HCT116 (cell line): ENCODE measurements at regions not wholly inside any gene's neighbourhood (a gene's known extent, or its start where the extent isn't known, plus 50 kb on each side); places are given as distances from the start of the nearest gene placed in this dataset.

Source experiments
- ATAC-seq: fragments of 200-7000 bp; cut with Tn5 transposase; 2 replicates; pipeline ENCODE4 v1.9.1; 2020; ENCODE audit warnings: mild to moderate bottlenecking, moderate library complexity
- BruUV-seq: library from RNA; stranded (reverse); fragments of 400-500 nt; replicated peaks from 2 replicates; lab custom pipeline; 2021; lab: Mats Ljungman, UMichigan
- CTCF ChIA-PET: fragments of 300-600 bp; sonication (Branson Sonifier 250); formaldehyde crosslinking; loops from one replicate; lab custom pipeline; 2021; ENCODE audit warnings: antibody characterized with exemption; lab: Charles Lee
- POLR2A ChIA-PET: fragments of 300-600, 350-600 bp; sonication (Branson Sonifier 250); formaldehyde crosslinking; loops from one replicate; lab custom pipeline; 2021; ENCODE audit warnings: antibody characterized with exemption; lab: Charles Lee
- RAD21 ChIA-PET, 2 experiments: fragments of 300-600 bp; sonication (Branson Sonifier 250); formaldehyde crosslinking; loops; one replicate each; lab custom pipeline; 2023; ENCODE audit warnings: low total read pairs in 2 of 2; ENCODE audit not compliant: uncharacterized antibody in 2 of 2, unreplicated experiment in 2 of 2, low non-redundant PET in 1 of 2; lab: Charles Lee
- DNase-seq: peaks from one replicate; pipeline ENCODE4 v3.0.0-alpha.2; 2010; ENCODE audit warnings: low read depth, low spot score
- H2AFZ ChIP-seq: fragments of 200-600 bp; shearing (Covaris generic), sonication (generic); 2 replicates; pipeline ENCODE4 v1.6.1; 2017; ENCODE audit warnings: low read depth, mixed run types, mixed read lengths, antibody characterized with exemption, low read length; ENCODE audit not compliant: poor library complexity, severe bottlenecking
- H3K27ac ChIP-seq: 2 replicates; pipeline ENCODE4 v1.5.1; 2012; ENCODE audit warnings: low read depth, low read length
- H3K27me3 ChIP-seq: fragments of 200-600 bp; sonication (generic); 2 replicates; pipeline ENCODE4 v1.6.1; 2016; ENCODE audit warnings: mixed run types, low read length, mixed read lengths; ENCODE audit not compliant: insufficient read depth
- H3K36me3 ChIP-seq, 2 experiments: fragments of 200-500 bp in 1 of 2; fragments of 200-600 bp in 1 of 2; sonication (Bioruptor generic) in 1 of 2; sonication (generic) in 1 of 2; 2 replicates each; pipeline versions ENCODE4 v1.5.1 to v1.6.1; 2014 to 2016; ENCODE audit warnings: low read length in 2 of 2, inconsistent platforms in 1 of 2, mixed read lengths in 1 of 2, mixed run types in 1 of 2; ENCODE audit not compliant: insufficient read depth in 2 of 2, control insufficient read depth in 1 of 2
- H3K4me1 ChIP-seq, 2 experiments: fragments of 200-600 bp in 1 of 2; sonication (generic) in 1 of 2; 2 replicates each; pipeline versions ENCODE4 v1.5.1 to v1.6.1; 2012 to 2017; ENCODE audit warnings: low read length in 2 of 2, inconsistent platforms in 1 of 2, mild to moderate bottlenecking in 1 of 2, mixed read lengths in 1 of 2, mixed run types in 1 of 2, moderate library complexity in 1 of 2; ENCODE audit not compliant: insufficient read depth in 2 of 2, control insufficient read depth in 1 of 2
- H3K4me2 ChIP-seq: fragments of 200-600 bp; sonication (generic); 2 replicates; pipeline ENCODE4 v1.6.1; 2017; ENCODE audit warnings: mixed run types, low read length, mixed read lengths
- H3K4me3 ChIP-seq, 2 experiments: fragments of 200-600 bp in 1 of 2; sonication (generic) in 1 of 2; replicated peaks in 1 of 2; 2 replicates each; pipeline ENCODE4 v1.5.1; 2011 to 2016; ENCODE audit warnings: low read length in 2 of 2, control low read depth in 1 of 2, low read depth in 1 of 2, mild to moderate bottlenecking in 1 of 2, mixed read lengths in 1 of 2, mixed run types in 1 of 2
- H3K79me2 ChIP-seq: fragments of 200-600 bp; sonication (generic); 2 replicates; pipeline ENCODE4 v1.6.1; 2017; ENCODE audit warnings: mild to moderate bottlenecking, mixed run types, low read length, moderate library complexity, mixed read lengths; ENCODE audit not compliant: insufficient read depth
- H3K9ac ChIP-seq: fragments of 200-600 bp; sonication (generic); 2 replicates; pipeline ENCODE4 v1.6.1; 2016; ENCODE audit warnings: low read length, mixed read lengths
- H3K9me2 ChIP-seq: fragments of 200-600 bp; sonication (generic), shearing (Covaris generic); 2 replicates; pipeline ENCODE4 v1.6.1; 2017; ENCODE audit warnings: mixed run types, mild to moderate bottlenecking, moderate library complexity; ENCODE audit not compliant: insufficient read depth
- H3K9me3 ChIP-seq, 2 experiments: fragments of 200-500 bp in 1 of 2; fragments of 200-600 bp in 1 of 2; sonication (Bioruptor generic) in 1 of 2; sonication (generic) in 1 of 2; 2 replicates each; pipeline ENCODE4 v1.6.1; 2014 to 2017; ENCODE audit warnings: low read length in 2 of 2, mixed read lengths in 2 of 2, inconsistent platforms in 1 of 2, low read depth in 1 of 2, mild to moderate bottlenecking in 1 of 2, mixed run types in 1 of 2, moderate library complexity in 1 of 2; ENCODE audit not compliant: control insufficient read depth in 1 of 2, insufficient read depth in 1 of 2
- H4K20me1 ChIP-seq: fragments of 200-600 bp; sonication (generic), shearing (Covaris generic); 2 replicates; pipeline ENCODE4 v1.6.1; 2017; ENCODE audit warnings: mixed run types, mild to moderate bottlenecking, moderate library complexity; ENCODE audit not compliant: insufficient read depth
- CBX3 ChIP-seq: IDR thresholded peaks from 2 replicates; pipeline ENCODE4 v1.6.1; 2012; ENCODE audit warnings: low read depth
- FOSL1 ChIP-seq: IDR thresholded peaks from 2 replicates; pipeline ENCODE4 v1.6.1; 2012; ENCODE audit warnings: low read depth
- POLR2A ChIP-seq: IDR thresholded peaks from 2 replicates; pipeline ENCODE4 v1.7.0; 2011; ENCODE audit warnings: borderline replicate concordance; ENCODE audit not compliant: insufficient read depth, insufficient read length; ENCODE audit errors: extremely low read depth
- POLR2AphosphoS5 ChIP-seq: IDR thresholded peaks from 2 replicates; pipeline ENCODE4 v1.6.1; 2011; ENCODE audit warnings: mild to moderate bottlenecking, low read depth, low read length, moderate library complexity
- RAD21 ChIP-seq: IDR thresholded peaks from 2 replicates; pipeline ENCODE4 v1.6.1; 2012; ENCODE audit warnings: low read depth, mild to moderate bottlenecking
- SIN3A ChIP-seq: IDR thresholded peaks from 2 replicates; pipeline ENCODE4 v1.6.1; 2012; ENCODE audit warnings: low read depth
- SRF ChIP-seq: IDR thresholded peaks from 2 replicates; pipeline ENCODE4 v1.6.1; 2012; ENCODE audit warnings: low read depth
- YY1 ChIP-seq: IDR thresholded peaks from 2 replicates; pipeline ENCODE4 v1.6.1; 2011; ENCODE audit warnings: low read length, low read depth, moderate library complexity, mild to moderate bottlenecking; ENCODE audit not compliant: insufficient replicate concordance; ENCODE audit errors: extremely low read depth
- intact Hi-C: fragments of 100-400 bp; cut with micrococcal nuclease; formaldehyde crosslinking; loops from 2 replicates; pipeline ENCODE4 v1.10.0; 2022

GRCh38 chr6:85323435-85324040 is 126.3 kb upstream of the NT5E start (continued):
- TF ChIP-seq RAD21 (peak; percentile 92), POLR2A (no peak)

GRCh38 chr6:85322446-85323105 is 127.3 kb upstream of the NT5E start:
- no TSS peak for BruUV-seq
- ChIA-PET CTCF (interaction anchor here (1.2 to 1.6 kb wide), 6 partner anchors 195 to 1177 kb away, joined by 3 to 7 read pairs (median 4); no protein-coding TSS in a partner anchor), RAD21 (no interaction called here), POLR2A (no interaction called here)
- Histone ChIP-seq H3K27me3 (no peaks in the 10 kb centered on the region), H3K4me1 (no peaks in the 10 kb centered on the region), H3K27ac (no peak overlapping the region), H3K9me2 (no peaks in the 10 kb centered on the region), H4K20me1 (no peaks in the 10 kb centered on the region), H3K79me2 (no peaks in the 10 kb centered on the region), H3K9me3 (no peaks in the 10 kb centered on the region), H2AFZ (no peak overlapping the region), H3K9ac (no peak overlapping the region), H3K4me2 (no peak overlapping the region), H3K4me3 (no peak overlapping the region), H3K36me3 (no peaks in the 10 kb centered on the region)
- ATAC-seq, result no peak
- intact Hi-C loops, result loop anchor here (1.0 to 10.0 kb wide), 6 partner anchors 195 to 1438 kb away; partner anchors contain the start of gene CEP162
- DNase-seq, result no peak
- TF ChIP-seq POLR2AphosphoS5, result no peak
- TF ChIP-seq SIN3A, result no peak
- no peak for TF ChIP-seq FOSL1
- TF ChIP-seq RAD21, result no peak
- TF ChIP-seq SRF, result no peak
- TF ChIP-seq CBX3, result no peak
- TF ChIP-seq YY1, result no peak
